A673 (cell line): ENCODE measurements at regions not wholly inside any gene's neighbourhood (a gene's known extent, or its start where the extent isn't known, plus 50 kb on each side); places are given as distances from the start of the nearest gene placed in this dataset. TPM values are rescaled to one million over a fixed set of nuclear protein-coding genes. Genes with fewer than 3 reads are reported as not detected.

ENCODE experiments used
- BruUV-seq: library from RNA; stranded (reverse); fragments of 400-500 nt; replicated peaks from 2 replicates; lab custom pipeline; 2021; lab: Mats Ljungman, UMichigan
- CTCF ChIA-PET: fragments of 300-600 bp; sonication (Branson Sonifier 250); formaldehyde crosslinking; loops from one replicate; lab custom pipeline; 2022; ENCODE audit warnings: antibody characterized with exemption; lab: Charles Lee
- POLR2A ChIA-PET: fragments of 300-600 bp; sonication (Branson Sonifier 250); formaldehyde crosslinking; loops from one replicate; lab custom pipeline; 2022; ENCODE audit warnings: antibody characterized with exemption; ENCODE audit not compliant: low non-redundant PET; lab: Charles Lee
- DNase-seq: peaks from one replicate; pipeline ENCODE4 v3.0.0-alpha.2; 2015; ENCODE audit warnings: low spot score
- H3K27ac ChIP-seq: fragments of 200-600 bp; sonication (generic); 2 replicates; pipeline ENCODE4 v1.5.1; 2016; ENCODE audit warnings: mixed run types, low read depth, mild to moderate bottlenecking, mixed read lengths, antibody characterized with exemption, low read length; ENCODE audit not compliant: poor library complexity, severe bottlenecking
- H3K27me3 ChIP-seq: fragments of 200-600 bp; sonication (generic); replicated peaks from 2 replicates; pipeline ENCODE4 v1.6.1; 2017; ENCODE audit warnings: mixed run types, low read depth, mild to moderate bottlenecking, mixed read lengths, antibody characterized with exemption, low read length; ENCODE audit not compliant: insufficient read depth, poor library complexity
- H3K36me3 ChIP-seq: fragments of 200-600 bp; sonication (generic); 2 replicates; pipeline ENCODE4 v1.6.1; 2016; ENCODE audit warnings: mixed run types, mild to moderate bottlenecking, mixed read lengths, antibody characterized with exemption, low read length; ENCODE audit not compliant: insufficient read depth, poor library complexity, severe bottlenecking
- H3K4me1 ChIP-seq: fragments of 200-600 bp; sonication (generic); 2 replicates; pipeline ENCODE4 v1.6.1; 2017; ENCODE audit warnings: mixed run types, mild to moderate bottlenecking, mixed read lengths, antibody characterized with exemption, low read length; ENCODE audit not compliant: insufficient read depth, poor library complexity, severe bottlenecking
- H3K4me3 ChIP-seq: fragments of 200-600 bp; sonication (generic); 2 replicates; pipeline ENCODE4 v1.5.1; 2016; ENCODE audit warnings: low read depth, mixed run types, mild to moderate bottlenecking, mixed read lengths, low read length; ENCODE audit not compliant: poor library complexity, severe bottlenecking
- H3K9me3 ChIP-seq: fragments of 200-600 bp; sonication (generic); 2 replicates; pipeline ENCODE4 v1.6.1; 2016; ENCODE audit warnings: mixed run types, low read depth, mild to moderate bottlenecking, mixed read lengths, antibody characterized with exemption, low read length; ENCODE audit not compliant: poor library complexity, severe bottlenecking
- EZH2 ChIP-seq: fragments of 200-600 bp; sonication (generic); IDR thresholded peaks from 2 replicates; pipeline ENCODE4 v1.6.1; 2017; ENCODE audit warnings: borderline replicate concordance, low read depth, mild to moderate bottlenecking, mixed read lengths, antibody characterized with exemption, low read length; ENCODE audit not compliant: poor library complexity, severe bottlenecking
- intact Hi-C: fragments of 100-400 bp; cut with micrococcal nuclease; formaldehyde crosslinking; loops from one replicate; pipeline ENCODE4 v1.10.0; 2022; ENCODE audit not compliant: unreplicated experiment
- microRNA-seq: library from miRNA; unstranded; fragments of <30 nt; microRNA quantifications from one replicate; pipeline ENCODE4 v1.2.0, GENCODE V29; 2021
- TF ChIP-seq, protein P1 (sequence below): fragments of 300-800, 200-600 bp; sonication (generic); conservative IDR thresholded peaks from 2 replicates; pipeline ENCODE4 v1.5.1; 2017; ENCODE audit warnings: low read depth, mild to moderate bottlenecking, antibody characterized with exemption, low read length, moderate library complexity, mixed read lengths

GRCh38 chr2:56133931-56134629 lies 49.7 kb upstream of the CCDC85A start:
- TF ChIP-seq, protein P1, sequence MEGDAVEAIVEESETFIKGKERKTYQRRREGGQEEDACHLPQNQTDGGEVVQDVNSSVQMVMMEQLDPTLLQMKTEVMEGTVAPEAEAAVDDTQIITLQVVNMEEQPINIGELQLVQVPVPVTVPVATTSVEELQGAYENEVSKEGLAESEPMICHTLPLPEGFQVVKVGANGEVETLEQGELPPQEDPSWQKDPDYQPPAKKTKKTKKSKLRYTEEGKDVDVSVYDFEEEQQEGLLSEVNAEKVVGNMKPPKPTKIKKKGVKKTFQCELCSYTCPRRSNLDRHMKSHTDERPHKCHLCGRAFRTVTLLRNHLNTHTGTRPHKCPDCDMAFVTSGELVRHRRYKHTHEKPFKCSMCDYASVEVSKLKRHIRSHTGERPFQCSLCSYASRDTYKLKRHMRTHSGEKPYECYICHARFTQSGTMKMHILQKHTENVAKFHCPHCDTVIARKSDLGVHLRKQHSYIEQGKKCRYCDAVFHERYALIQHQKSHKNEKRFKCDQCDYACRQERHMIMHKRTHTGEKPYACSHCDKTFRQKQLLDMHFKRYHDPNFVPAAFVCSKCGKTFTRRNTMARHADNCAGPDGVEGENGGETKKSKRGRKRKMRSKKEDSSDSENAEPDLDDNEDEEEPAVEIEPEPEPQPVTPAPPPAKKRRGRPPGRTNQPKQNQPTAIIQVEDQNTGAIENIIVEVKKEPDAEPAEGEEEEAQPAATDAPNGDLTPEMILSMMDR = no peak
- no peak for TF ChIP-seq EZH2
- CTCF ChIA-PET = no interaction called here
- DNase-seq = no peak
- Histone ChIP-seq H3K9me3 (no peaks in the 10 kb centered on the region), H3K4me1 (no peaks in the 10 kb centered on the region), H3K36me3 (no peaks in the 10 kb centered on the region), H3K27ac (no peak overlapping the region), H3K4me3 (no peak overlapping the region), H3K27me3 (no peaks in the 10 kb centered on the region)
- BruUV-seq = no TSS peak
- POLR2A ChIA-PET = no interaction called here
- intact Hi-C loops = loop anchor here (2.0 to 10.0 kb wide), 4 partner anchors 57 to 1383 kb away; no protein-coding TSS in a partner anchor

Small RNA genes lying in the stretch of these regions (microRNA-seq; reads per million reads assigned to microRNA genes)
- gene MIR216A (1.1 reads per million), gene MIR216B (not detected), gene MIR217 (7.0 reads per million, percentile 22 among the genes with 10 or more reads in this experiment)
